ENCODE measurements at regions not wholly inside any gene's neighbourhood (a gene's known extent, or its start where the extent isn't known, plus 50 kb on each side); places are given as distances from the start of the nearest gene placed in this dataset.

- Histone ChIP-seq H3K4me3 (ENCODE audit: low read depth, low read length) (no peak overlapping the region), H3K4me1 (ENCODE audit: control insufficient read depth, insufficient read depth, low read length) (no peaks in the 10 kb centered on the region), H3K27ac (ENCODE audit: extremely low read depth, low read depth, low read length) (no peak overlapping the region), H3K36me3 (ENCODE audit: control insufficient read depth in 2 of 2, insufficient read depth in 1 of 2, low read length in 2 of 2) (no peaks in the 10 kb centered on the region), H3K9me3 (ENCODE audit: control insufficient read depth, insufficient read depth, low read depth, low read length) (no peaks in the 10 kb centered on the region; the same call in 1 of the 2 replicates)
- POLR2A ChIA-PET = no interaction called here
- TF ChIP-seq ZNF48 (tag by site-specific recombination; IDR thresholded peaks at IDR 0.05) (no peak), ZNF148 (tag by site-specific recombination; IDR thresholded peaks at IDR 0.05; ENCODE audit: borderline replicate concordance) (no peak), ZNF37A (tag by site-specific recombination; IDR thresholded peaks at IDR 0.05) (peak; percentile 43; the same call in 1 of the 2 replicates), ZNF513 (tag by site-specific recombination; IDR thresholded peaks at IDR 0.05) (no peak)
- CTCF ChIA-PET = no interaction called here
Measured at GRCh38 chrX:20802036-20802435, 535.3 kb upstream of the RPS6KA3 start.

- Histone ChIP-seq H3K4me3 (ENCODE audit: low read depth, low read length) (no peak overlapping the region), H3K9me3 (ENCODE audit: control insufficient read depth, insufficient read depth, low read depth, low read length) (no peaks in the 10 kb centered on the region), H3K4me1 (ENCODE audit: control insufficient read depth, insufficient read depth, low read length) (no peaks in the 10 kb centered on the region), H3K36me3 (ENCODE audit: control insufficient read depth in 2 of 2, insufficient read depth in 1 of 2, low read length in 2 of 2) (no peaks in the 10 kb centered on the region), H3K27ac (ENCODE audit: extremely low read depth, low read depth, low read length) (no peak overlapping the region)
- CTCF ChIA-PET = interaction anchor here (0.6 kb wide), 1 partner anchor 145 kb away, joined by 4 read pairs; no protein-coding TSS in a partner anchor
- POLR2A ChIA-PET = no interaction called here
- no peak for TF ChIP-seq KLF7 (tag by site-specific recombination; IDR thresholded peaks at IDR 0.05; ENCODE audit: borderline replicate concordance)
- no peak for TF ChIP-seq ZNF677 (tag by site-specific recombination; IDR thresholded peaks at IDR 0.05)
- no peak for TF ChIP-seq ZNF140 (tag by site-specific recombination; IDR thresholded peaks at IDR 0.05)
- no peak for TF ChIP-seq ZBTB49 (tag by site-specific recombination; IDR thresholded peaks at IDR 0.05; ENCODE audit: low read depth)
- no peak for TF ChIP-seq ZBTB48 (tag by site-specific recombination; IDR thresholded peaks at IDR 0.05)
- TF ChIP-seq ZNF514 (tag by site-specific recombination; IDR thresholded peaks at IDR 0.05) = no peak
- no peak for TF ChIP-seq ZNF404 (tag by site-specific recombination; IDR thresholded peaks at IDR 0.05)
- TF ChIP-seq PATZ1 (tag by site-specific recombination; IDR thresholded peaks at IDR 0.05) = no peak
- no peak for TF ChIP-seq REST (tag by site-specific recombination; IDR thresholded peaks at IDR 0.05)
Measured at GRCh38 chrX:20796450-20796849, 529.7 kb upstream of the RPS6KA3 start.
